Stimulated activated CD8-positive, alpha-beta memory T cell treated with anti-CD3 and anti-CD28 coated beads, Interleukin-15, amount 100 ng/mL, for 4 hours (primary cell): ENCODE measurements at regions not wholly inside any gene's neighbourhood (a gene's known extent, or its start where the extent isn't known, plus 50 kb on each side); places are given as distances from the start of the nearest gene placed in this dataset.

Experiments
- DNase-seq, 2 donors: peaks; one replicate each; pipeline ENCODE4 v3.0.0-alpha.2; 2020; ENCODE audit warnings: low read depth in 2 of 2

GRCh38 chr9:113787871-113788270, 88.2 kb upstream of the ZNF618 start:
- DNase-seq: no peak

GRCh38 chr9:113788616-113789330, 87.3 kb upstream of the ZNF618 start:
- DNase-seq: no peak

DNA sequence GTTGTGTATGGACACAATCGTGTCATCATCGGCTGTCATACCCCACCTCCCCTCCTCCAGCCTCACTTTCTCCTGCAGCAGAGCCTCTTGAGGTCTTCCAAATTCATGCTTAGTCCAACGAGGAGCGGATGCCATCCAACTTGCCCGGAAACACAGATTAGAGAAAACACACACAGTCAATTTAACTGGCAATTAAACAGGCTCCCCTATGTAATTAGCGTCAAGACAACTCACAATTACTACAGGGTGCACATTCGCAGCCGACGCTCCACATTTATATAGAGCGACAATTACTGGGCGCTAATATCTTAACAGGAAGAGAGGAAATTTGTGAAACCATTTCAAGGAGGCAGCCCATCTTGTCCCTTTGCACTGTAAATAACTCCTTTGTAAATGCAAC, 86.0 kb upstream of the ZNF618 start:
- no peak for DNase-seq

DNA sequence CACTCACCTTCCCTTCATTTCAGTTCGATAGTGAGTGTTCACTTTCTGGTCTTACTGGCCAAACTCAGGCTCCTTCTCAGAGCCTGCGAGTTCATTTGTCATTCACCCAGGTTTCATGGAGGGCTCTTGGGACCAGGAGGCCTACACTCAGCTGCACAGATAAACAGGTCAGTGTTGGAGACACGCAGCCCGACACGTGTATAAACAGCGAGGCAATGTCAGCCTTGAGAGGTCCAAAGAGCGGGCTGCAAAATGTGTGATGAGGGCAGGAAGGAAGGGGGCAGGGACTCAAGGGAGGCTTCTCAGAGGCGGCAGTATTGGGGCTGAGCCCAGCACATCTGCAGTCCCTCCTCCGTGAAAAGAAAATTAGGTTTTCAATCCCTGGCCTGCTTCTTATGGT, 82.6 kb upstream of the ZNF618 start:
- no peak for DNase-seq

DNA sequence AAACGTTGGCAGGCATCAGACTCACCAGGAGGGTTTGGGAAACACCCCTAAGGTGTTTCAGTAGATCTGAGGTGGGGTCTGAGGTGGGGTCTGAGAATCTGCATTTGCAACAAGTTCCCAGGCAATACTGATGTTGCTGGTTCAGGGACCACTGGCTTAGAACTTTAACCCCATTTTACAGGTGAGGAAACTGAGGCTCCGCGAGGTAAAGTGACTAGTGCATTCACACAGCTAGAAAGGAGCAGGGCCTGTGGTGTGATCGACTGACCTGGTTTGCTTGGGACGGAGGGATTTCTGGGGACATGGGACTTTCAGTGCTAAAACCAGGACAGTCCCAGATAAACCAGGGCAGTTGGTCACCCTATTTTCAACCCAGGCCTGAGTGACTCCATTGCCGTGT, 81.4 kb upstream of the ZNF618 start:
- no peak for DNase-seq

DNA sequence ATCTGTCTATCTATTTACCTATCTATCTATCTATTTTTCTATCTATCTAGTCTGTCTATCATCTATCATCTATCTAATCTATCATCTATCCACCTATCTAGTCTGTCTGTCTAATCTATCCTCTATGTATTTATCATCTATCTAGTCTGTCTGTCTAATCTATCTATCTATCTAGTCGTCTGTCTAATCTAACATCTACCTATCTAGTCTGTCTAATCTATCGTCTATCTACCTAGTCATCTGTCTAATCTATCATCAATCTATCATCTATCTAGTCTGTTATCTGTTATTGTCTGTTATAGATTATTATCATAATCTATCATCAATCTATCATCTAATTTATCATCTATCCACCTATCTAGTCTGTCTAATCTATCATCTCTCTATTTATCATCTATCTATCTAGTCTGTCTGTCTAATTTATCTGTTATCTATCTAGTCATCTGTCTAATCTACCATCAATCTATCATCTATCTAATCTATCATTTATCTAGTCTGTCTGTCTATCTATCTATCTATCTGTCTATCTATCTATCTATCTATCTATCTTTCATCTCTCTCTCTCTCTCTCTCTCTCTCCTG, 80.2 kb upstream of the ZNF618 start:
- no peak for DNase-seq

DNA sequence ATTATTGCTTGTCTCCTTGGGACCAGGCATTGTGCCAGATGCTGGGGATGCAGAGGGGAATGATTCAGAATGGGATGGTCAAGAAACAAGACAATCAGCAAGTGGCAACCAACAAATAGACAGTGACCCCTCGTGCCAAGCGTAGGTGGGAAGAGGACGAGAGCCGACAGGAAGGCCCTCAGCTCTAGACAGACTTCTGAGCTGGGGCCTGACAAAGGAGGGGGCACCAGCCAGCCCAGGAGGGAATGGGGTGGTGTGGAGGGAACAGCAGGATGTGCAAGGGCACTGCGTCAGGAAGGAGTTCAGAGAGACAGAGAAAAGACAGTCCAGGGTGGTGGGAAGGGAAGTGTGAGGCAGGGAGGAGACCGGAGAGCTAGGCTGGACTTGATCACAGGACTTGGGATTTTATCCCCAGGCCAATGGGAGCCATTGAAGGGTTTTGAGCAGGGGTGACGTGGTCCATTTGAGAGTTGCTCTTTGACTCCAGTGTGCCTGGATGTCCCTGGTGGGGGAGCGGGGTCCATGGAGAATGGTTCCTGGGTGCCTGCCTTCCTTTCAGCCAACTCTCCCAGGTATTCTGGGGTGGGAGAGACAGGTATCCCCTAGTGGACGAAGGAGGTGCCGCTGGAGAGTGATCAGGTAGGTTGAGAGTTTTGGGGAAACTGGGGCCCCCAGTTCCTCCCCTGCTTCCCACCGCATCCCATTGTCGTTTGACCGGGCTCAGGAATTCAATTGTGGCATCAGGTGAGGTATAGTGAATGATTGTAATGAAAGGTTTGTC, 79.3 kb upstream of the ZNF618 start:
- DNase-seq: no peak

GRCh38 chr9:113798062-113799030, 77.8 kb upstream of the ZNF618 start:
- DNase-seq: no peak

DNA sequence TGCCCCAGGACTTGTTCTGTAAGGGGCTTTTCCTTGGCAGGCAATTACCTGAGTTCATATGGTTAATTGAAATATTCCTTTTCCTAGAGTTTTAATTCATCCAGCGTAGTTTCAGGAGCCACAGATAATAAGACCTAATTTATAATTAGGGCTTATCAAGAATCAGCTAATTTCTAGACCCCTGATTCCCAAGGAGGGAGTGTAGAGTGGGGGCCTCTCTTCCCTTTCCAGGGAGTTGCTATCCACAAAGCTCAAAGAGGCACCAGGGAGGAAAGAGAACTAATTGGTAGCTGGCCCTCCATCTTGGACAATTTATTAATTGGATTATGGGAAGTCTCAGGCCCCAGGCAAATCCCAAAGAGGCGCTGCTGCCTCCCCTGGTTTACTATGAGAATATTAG, 75.8 kb upstream of the ZNF618 start:
- DNase-seq: no peak

DNA sequence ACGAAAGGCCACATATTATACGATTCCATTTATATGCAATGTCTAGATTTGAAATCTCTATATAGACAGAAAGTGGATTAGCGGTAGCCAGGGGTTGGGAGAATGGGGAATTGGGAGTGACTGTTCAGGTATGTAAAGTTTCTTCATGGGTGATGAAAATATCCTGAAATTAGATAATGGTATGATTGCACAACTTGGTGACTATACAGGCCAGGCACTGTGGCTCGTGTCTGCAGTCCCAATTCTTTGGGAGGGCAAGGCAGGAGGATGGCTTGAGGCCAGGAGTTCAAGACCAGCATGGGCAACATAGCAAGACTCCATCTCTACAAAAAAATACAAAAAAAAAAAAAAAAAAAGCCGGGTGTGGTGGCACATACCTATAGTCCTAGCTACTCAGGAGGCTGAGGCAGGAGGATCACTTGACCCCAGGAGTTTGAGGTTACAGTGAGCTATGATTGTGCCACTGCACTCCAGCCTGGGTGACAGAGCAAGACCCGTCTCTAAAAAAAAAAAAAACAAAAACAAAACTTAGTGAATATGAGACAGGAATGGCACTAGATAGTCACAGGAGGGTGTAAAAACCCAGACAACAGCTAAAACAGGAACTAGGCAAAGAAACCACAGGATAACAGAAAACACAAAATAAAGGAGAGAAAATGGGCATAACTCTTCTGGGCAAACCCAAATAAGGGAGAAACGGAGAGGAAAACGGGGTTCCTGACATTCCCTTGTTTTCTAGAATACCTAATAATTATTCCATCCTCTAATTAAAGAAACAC, 72.1 kb upstream of the ZNF618 start:
- DNase-seq: no peak

- no peak for DNase-seq
Observed at GRCh38 chr9:113805486-113806132, 70.5 kb upstream of the ZNF618 start.

- peak in 1 of 2 donors; percentile 3 for DNase-seq
Observed at GRCh38 chr9:113807173-113808061, 68.7 kb upstream of the ZNF618 start.

GRCh38 chr9:113808391-113809358, 67.4 kb upstream of the ZNF618 start:
- no peak for DNase-seq

GRCh38 chr9:113817171-113817570, 58.9 kb upstream of the ZNF618 start:
- no peak for DNase-seq

GRCh38 chr9:113818391-113818790, 57.7 kb upstream of the ZNF618 start:
- DNase-seq: no peak

- DNase-seq: no peak
Observed at GRCh38 chr9:113822315-113822714, 53.8 kb upstream of the ZNF618 start.

DNA sequence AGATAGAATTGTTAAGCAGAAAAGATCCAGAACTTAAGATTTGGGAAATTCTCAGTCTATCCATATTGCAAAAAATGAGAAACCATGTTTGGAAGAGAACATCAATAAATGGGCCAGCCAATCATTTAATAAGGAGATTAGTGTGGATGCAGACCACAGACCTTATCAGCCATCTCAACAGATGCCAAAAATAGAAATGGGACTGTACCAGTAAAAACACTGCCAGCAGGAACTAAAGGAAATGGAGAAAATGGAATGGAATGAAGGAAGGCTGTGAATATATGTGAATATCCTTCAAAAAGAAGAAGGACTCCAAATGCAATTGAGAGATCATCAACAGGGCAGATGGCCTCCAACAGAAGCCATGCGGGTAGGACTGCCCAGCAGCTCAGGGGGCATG, 52.7 kb upstream of the ZNF618 start:
- no peak for DNase-seq
